ENCODE measurements at regions not wholly inside any gene's neighbourhood (a gene's known extent, or its start where the extent isn't known, plus 50 kb on each side); places are given as distances from the start of the nearest gene placed in this dataset.
A peak's percentile ranks its signal among the peaks of the same experiment; 100 is the strongest.

DNA sequence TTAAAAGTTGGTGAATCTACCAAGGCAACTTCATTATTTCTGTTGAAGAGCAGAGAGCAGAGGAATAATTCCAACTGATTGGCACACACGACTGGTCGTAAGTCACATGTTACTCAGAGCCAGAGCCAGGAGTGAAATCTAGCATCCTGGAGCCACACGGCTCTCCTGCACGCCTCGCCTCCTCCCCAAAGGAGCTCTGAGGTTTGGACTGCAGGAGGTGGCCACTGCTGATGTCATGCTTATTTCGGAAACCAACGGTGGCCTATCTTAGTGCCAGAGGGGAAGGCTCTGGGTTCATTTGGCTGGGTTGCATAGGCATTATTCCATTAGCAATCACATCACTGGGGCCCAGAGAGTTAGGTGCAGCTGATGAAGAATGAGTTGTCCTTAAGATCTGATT lies 123.5 kb upstream of the RALGAPA2 start:
- no peaks in the 10 kb centered on the region for H3K36me3 Mint-ChIP-seq (ENCODE audit: low read depth)
- no peaks in the 10 kb centered on the region for H3K9me3 Mint-ChIP-seq
- no peak overlapping the region for H3K27ac Mint-ChIP-seq
- H3K4me1 Mint-ChIP-seq (ENCODE audit: low read depth): peaks cover 2% of the 10 kb centered on the region
- H3K27me3 Mint-ChIP-seq (ENCODE audit: low read depth): peaks cover 10% of the 10 kb centered on the region
- DNase-seq (ENCODE audit: low spot score): no peak
- H3K4me3 Mint-ChIP-seq: no peak overlapping the region

GRCh38 chr20:20834008-20834407 lies 121.6 kb upstream of the RALGAPA2 start:
- Mint-ChIP-seq H3K4me3 (no peak overlapping the region), H3K36me3 (ENCODE audit: low read depth) (no peaks in the 10 kb centered on the region), H3K4me1 (ENCODE audit: low read depth) (peaks cover 2% of the 10 kb centered on the region), H3K9me3 (no peaks in the 10 kb centered on the region), H3K27me3 (ENCODE audit: low read depth) (peaks cover 8% of the 10 kb centered on the region), H3K27ac (no peak overlapping the region)
- no peak for DNase-seq (ENCODE audit: low spot score)

DNA sequence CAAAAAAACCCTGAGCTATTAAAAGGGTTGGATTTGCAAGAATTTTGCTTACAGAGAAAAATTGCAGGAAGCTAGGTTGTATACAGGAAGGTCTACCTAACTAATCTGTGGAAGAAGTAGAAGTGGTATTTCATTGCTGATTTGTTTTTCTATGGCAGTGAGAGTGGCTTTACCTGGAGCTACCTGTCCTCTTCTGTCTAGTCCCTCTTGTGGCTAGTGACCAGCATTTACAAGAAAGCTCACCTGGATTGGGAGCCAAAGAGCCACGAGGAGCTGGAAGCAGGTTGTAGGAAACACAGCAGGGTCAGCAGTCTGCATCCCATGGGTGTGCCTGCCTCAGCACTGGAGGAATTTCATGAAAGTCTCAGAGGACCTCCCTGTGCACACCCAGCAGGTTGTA lies 120.3 kb upstream of the RALGAPA2 start:
- Mint-ChIP-seq H3K4me1 (ENCODE audit: low read depth) (peaks cover 2% of the 10 kb centered on the region), H3K27me3 (ENCODE audit: low read depth) (peaks cover 8% of the 10 kb centered on the region), H3K27ac (no peak overlapping the region), H3K36me3 (ENCODE audit: low read depth) (no peaks in the 10 kb centered on the region), H3K9me3 (no peaks in the 10 kb centered on the region), H3K4me3 (no peak overlapping the region)
- DNase-seq (ENCODE audit: low spot score): no peak

- H3K36me3 Mint-ChIP-seq (ENCODE audit: low read depth): no peaks in the 10 kb centered on the region
- peaks cover 7% of the 10 kb centered on the region for H3K27me3 Mint-ChIP-seq (ENCODE audit: low read depth)
- H3K27ac Mint-ChIP-seq: no peak overlapping the region
- no peak for DNase-seq (ENCODE audit: low spot score)
- H3K4me1 Mint-ChIP-seq (ENCODE audit: low read depth): no peaks in the 10 kb centered on the region
- H3K4me3 Mint-ChIP-seq: no peak overlapping the region
- no peaks in the 10 kb centered on the region for H3K9me3 Mint-ChIP-seq
Observed at GRCh38 chr20:20831794-20832193, 119.3 kb upstream of the RALGAPA2 start.

DNA sequence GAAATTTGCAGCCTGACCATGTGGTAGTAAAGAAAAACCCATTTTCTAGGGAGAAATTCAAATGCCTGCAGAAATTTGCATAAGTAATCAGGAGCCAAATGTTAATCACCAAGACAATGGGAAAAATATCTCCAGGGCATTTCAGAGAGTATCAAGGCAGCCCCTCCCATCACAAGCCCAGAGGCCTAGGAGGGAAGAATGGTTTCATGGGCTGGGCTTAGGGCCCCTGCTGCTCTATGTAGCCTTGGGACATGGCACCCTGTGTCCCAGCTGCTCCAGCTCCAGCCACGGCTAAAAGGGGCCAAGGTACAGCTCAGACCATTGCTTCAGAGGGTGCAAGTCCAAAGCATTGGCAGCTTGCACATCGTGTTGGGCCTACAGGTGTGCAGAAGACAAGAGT lies 117.2 kb upstream of the RALGAPA2 start:
- Mint-ChIP-seq H3K9me3 (no peaks in the 10 kb centered on the region), H3K27me3 (ENCODE audit: low read depth) (peaks cover 11% of the 10 kb centered on the region), H3K36me3 (ENCODE audit: low read depth) (no peaks in the 10 kb centered on the region), H3K4me1 (ENCODE audit: low read depth) (peaks cover 2% of the 10 kb centered on the region), H3K4me3 (no peak overlapping the region), H3K27ac (no peak overlapping the region)
- DNase-seq (ENCODE audit: low spot score): no peak

- DNase-seq (ENCODE audit: low spot score): no peak
- Mint-ChIP-seq H3K36me3 (ENCODE audit: low read depth) (no peaks in the 10 kb centered on the region), H3K4me3 (no peak overlapping the region), H3K27me3 (ENCODE audit: low read depth) (peaks cover 11% of the 10 kb centered on the region), H3K9me3 (no peaks in the 10 kb centered on the region), H3K27ac (no peak overlapping the region), H3K4me1 (ENCODE audit: low read depth) (peaks cover 2% of the 10 kb centered on the region)
Observed at GRCh38 chr20:20827992-20828597, 115.7 kb upstream of the RALGAPA2 start.

- peaks cover 2% of the 10 kb centered on the region for H3K4me1 Mint-ChIP-seq (ENCODE audit: low read depth)
- no peaks in the 10 kb centered on the region for H3K36me3 Mint-ChIP-seq (ENCODE audit: low read depth)
- H3K9me3 Mint-ChIP-seq: no peaks in the 10 kb centered on the region
- DNase-seq (ENCODE audit: low spot score): peak; percentile 36
- H3K4me3 Mint-ChIP-seq: no peak overlapping the region
- H3K27me3 Mint-ChIP-seq (ENCODE audit: low read depth): peaks cover 13% of the 10 kb centered on the region
- no peak overlapping the region for H3K27ac Mint-ChIP-seq
Observed at GRCh38 chr20:20824924-20825584, 112.6 kb upstream of the RALGAPA2 start.

GRCh38 chr20:20823476-20823881 lies 111.0 kb upstream of the RALGAPA2 start:
- no peak overlapping the region for H3K4me3 Mint-ChIP-seq
- no peak overlapping the region for H3K27ac Mint-ChIP-seq
- peaks cover 13% of the 10 kb centered on the region for H3K27me3 Mint-ChIP-seq (ENCODE audit: low read depth)

DNA sequence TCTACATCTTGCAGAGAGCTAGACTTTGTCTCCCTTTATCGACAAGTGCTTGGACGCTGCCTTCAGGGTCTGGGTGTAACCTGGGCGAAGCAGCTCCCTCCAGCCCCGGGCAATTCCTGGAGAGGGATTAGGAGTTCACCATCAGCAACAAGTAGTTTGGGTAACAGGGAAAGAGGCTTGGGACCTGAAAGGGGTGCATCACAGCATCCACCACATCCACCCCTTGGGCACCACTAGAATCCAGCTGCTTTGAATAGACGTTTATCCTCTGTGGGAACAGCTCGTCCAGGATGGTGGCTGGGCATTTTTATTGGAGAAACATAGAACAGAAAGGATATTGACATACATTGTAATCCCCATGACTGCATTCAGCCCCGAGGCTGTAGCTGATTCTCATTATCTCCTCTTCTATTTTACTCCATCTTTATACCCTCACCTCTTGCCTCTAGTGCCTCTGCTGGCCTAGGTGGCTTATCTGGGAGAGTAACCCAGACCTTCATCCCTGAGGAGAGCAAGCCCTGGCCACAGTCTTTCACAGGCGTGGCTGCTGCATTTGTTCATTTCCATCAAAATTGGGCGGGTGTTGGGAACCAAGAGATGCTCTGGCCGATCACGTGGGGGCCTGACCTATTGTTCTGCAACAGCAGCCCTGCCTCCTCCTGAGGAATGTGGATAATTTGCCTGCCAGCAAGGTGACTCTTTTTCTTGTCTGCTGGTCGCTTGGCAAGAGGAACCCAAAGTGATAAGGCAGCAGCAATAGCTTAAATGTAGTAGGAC lies 109.2 kb upstream of the RALGAPA2 start:
- H3K9me3 Mint-ChIP-seq: no peaks in the 10 kb centered on the region
- H3K27me3 Mint-ChIP-seq (ENCODE audit: low read depth): peaks cover 10% of the 10 kb centered on the region
- H3K4me3 Mint-ChIP-seq: no peak overlapping the region
- no peak for DNase-seq (ENCODE audit: low spot score)
- no peaks in the 10 kb centered on the region for H3K36me3 Mint-ChIP-seq (ENCODE audit: low read depth)
- H3K27ac Mint-ChIP-seq: no peak overlapping the region
- peaks cover 2% of the 10 kb centered on the region for H3K4me1 Mint-ChIP-seq (ENCODE audit: low read depth)

More at GRCh38 chr20:20823476-20823881, 111.0 kb upstream of the RALGAPA2 start:
- Mint-ChIP-seq H3K9me3 (no peaks in the 10 kb centered on the region), H3K4me1 (ENCODE audit: low read depth) (peaks cover 2% of the 10 kb centered on the region), H3K36me3 (ENCODE audit: low read depth) (no peaks in the 10 kb centered on the region)
- no peak for DNase-seq (ENCODE audit: low spot score)

GRCh38 chr20:20820785-20821483 lies 108.5 kb upstream of the RALGAPA2 start:
- Mint-ChIP-seq H3K27ac (no peak overlapping the region), H3K9me3 (no peaks in the 10 kb centered on the region), H3K27me3 (ENCODE audit: low read depth) (peaks cover 9% of the 10 kb centered on the region), H3K36me3 (ENCODE audit: low read depth) (no peaks in the 10 kb centered on the region), H3K4me3 (no peak overlapping the region), H3K4me1 (ENCODE audit: low read depth) (peaks cover 2% of the 10 kb centered on the region)
- no peak for DNase-seq (ENCODE audit: low spot score)

- H3K36me3 Mint-ChIP-seq (ENCODE audit: low read depth): no peaks in the 10 kb centered on the region
- no peak for DNase-seq (ENCODE audit: low spot score)
- H3K27ac Mint-ChIP-seq: no peak overlapping the region
- peaks cover 2% of the 10 kb centered on the region for H3K4me1 Mint-ChIP-seq (ENCODE audit: low read depth)
- no peaks in the 10 kb centered on the region for H3K9me3 Mint-ChIP-seq
- H3K4me3 Mint-ChIP-seq: no peak overlapping the region
- H3K27me3 Mint-ChIP-seq (ENCODE audit: low read depth): peaks cover 9% of the 10 kb centered on the region
Observed at GRCh38 chr20:20820104-20820503, 107.7 kb upstream of the RALGAPA2 start.

GRCh38 chr20:20816969-20817755 lies 104.7 kb upstream of the RALGAPA2 start:
- DNase-seq (ENCODE audit: low spot score): no peak
- Mint-ChIP-seq H3K4me3 (no peak overlapping the region), H3K36me3 (ENCODE audit: low read depth) (no peaks in the 10 kb centered on the region), H3K27me3 (ENCODE audit: low read depth) (peaks cover under 1% of the 10 kb centered on the region), H3K27ac (no peak overlapping the region), H3K4me1 (ENCODE audit: low read depth) (no peaks in the 10 kb centered on the region), H3K9me3 (no peaks in the 10 kb centered on the region)

DNA sequence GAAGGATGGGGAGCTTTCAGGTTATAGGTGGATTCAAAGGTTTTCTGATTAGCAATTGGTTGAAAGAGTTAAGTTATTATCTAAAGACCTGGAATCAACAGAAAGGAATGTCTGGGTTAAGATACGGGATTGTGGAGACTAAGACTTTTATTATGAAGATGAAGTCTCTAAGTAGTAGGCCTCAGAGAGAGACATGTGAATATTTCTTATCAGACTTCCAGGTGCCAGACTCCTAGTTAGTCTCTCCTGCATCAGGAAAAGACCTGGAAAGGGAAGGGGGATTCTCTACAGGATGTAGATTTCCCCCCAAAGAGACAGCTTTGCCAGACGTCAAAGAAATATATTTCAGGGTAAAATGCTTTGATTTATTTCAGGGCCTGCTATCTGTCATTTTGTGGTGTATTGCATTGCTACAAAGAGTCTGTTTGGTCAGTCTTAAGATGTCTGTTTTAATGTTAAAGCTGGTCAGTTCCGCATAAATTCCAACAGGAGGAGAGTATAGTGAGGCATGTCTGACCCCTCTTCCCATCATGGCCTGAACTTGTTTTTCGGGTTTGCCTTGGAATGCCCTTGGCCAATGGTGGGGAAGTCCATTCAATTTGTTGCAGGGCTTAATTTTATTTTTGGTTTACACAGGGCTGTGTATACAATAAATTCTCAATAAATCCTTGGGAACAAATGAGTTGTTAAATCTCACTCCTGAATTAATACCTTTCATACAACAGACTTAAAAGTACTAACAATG lies 103.4 kb upstream of the RALGAPA2 start:
- Mint-ChIP-seq H3K4me3 (no peak overlapping the region), H3K27ac (no peak overlapping the region), H3K27me3 (ENCODE audit: low read depth) (no peaks in the 10 kb centered on the region), H3K9me3 (no peaks in the 10 kb centered on the region), H3K4me1 (ENCODE audit: low read depth) (no peaks in the 10 kb centered on the region), H3K36me3 (ENCODE audit: low read depth) (no peaks in the 10 kb centered on the region)
- DNase-seq (ENCODE audit: low spot score): no peak
